ENCODE measurements at regions not wholly inside any gene's neighbourhood (a gene's known extent, or its start where the extent isn't known, plus 50 kb on each side); places are given as distances from the start of the nearest gene placed in this dataset.

- TF ChIP-seq CTCF (IDR thresholded peaks at IDR 0.05) (no peak), ZFX (IDR thresholded peaks at IDR 0.05; ENCODE audit: borderline replicate concordance) (no peak)
These were observed 1341.8 kb upstream of the NXPH2 start for GRCh38 chr2:140122001-140122400.

All from 22Rv1 (cell line).